ENCODE measurements at regions not wholly inside any gene's neighbourhood (a gene's known extent, or its start where the extent isn't known, plus 50 kb on each side); places are given as distances from the start of the nearest gene placed in this dataset.
A peak's percentile ranks its signal among the peaks of the same experiment; 100 is the strongest.

DNA sequence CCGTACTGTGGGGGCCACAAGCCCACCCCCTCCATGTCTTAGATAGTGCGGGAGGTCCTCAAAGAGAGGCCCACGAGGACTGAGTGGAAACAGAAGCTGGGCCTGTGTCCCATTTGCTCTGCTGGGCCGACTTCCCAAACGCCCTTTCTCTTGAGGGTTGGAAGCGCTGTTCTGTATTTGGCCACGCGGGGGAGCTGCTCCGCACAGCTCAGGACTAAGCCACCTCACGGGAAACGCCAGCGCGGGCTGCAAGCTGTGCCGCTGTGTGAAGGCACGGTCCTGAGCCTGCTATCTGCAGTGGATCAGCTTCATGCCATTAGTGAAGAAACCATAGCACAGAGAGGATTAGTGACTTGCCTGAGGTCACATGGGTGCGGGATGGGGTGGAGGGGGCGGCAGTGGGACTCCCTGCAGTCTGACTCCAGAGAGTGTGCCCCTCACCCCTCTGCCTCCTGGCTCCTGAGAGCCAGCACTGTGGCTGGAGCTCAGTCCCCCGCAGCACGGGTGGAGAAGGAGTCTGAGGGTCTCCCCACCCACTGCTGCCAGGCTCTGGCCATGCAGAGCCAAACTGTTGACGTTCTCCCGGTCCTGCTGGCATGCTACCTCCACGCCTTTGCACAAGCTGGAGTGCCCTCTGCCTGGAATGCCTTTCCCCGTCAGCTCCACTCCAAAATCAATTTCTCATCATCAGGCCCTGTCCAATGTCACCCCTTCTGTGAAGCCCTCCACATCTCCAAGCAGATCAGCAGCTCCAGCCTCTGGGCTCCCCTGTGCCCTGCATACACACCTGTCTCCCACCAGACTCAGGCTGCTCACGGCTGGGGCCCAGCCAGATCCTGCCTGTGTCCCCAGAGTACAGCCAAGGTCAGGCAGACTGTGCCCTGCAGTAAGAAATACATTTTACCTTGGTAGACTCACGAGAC, 51.5 kb upstream of the LRRC32 start:
- no peaks in the 10 kb centered on the region for H3K36me3 ChIP-seq
- no peak overlapping the region for H3K27ac ChIP-seq
- ATAC-seq (ENCODE audit: insufficient number of reproducible peaks, low FRiP score, low read depth): peak; percentile 87
- TF ChIP-seq, protein P1, sequence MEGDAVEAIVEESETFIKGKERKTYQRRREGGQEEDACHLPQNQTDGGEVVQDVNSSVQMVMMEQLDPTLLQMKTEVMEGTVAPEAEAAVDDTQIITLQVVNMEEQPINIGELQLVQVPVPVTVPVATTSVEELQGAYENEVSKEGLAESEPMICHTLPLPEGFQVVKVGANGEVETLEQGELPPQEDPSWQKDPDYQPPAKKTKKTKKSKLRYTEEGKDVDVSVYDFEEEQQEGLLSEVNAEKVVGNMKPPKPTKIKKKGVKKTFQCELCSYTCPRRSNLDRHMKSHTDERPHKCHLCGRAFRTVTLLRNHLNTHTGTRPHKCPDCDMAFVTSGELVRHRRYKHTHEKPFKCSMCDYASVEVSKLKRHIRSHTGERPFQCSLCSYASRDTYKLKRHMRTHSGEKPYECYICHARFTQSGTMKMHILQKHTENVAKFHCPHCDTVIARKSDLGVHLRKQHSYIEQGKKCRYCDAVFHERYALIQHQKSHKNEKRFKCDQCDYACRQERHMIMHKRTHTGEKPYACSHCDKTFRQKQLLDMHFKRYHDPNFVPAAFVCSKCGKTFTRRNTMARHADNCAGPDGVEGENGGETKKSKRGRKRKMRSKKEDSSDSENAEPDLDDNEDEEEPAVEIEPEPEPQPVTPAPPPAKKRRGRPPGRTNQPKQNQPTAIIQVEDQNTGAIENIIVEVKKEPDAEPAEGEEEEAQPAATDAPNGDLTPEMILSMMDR (IDR thresholded peaks at IDR 0.05): peak; percentile 86
- peaks cover 0 to 6% of the 10 kb centered on the region in 2 donors for H3K4me1 ChIP-seq (ENCODE audit: control insufficient read depth in 1 of 2, low read depth in 2 of 2)
- H3K4me3 ChIP-seq: peak overlapping the region; percentile 30
- DNase-seq (ENCODE audit: low spot score): peak; percentile 60
- no peaks in the 10 kb centered on the region for H3K27me3 ChIP-seq (replicated peaks; ENCODE audit: insufficient read depth)
- H3K9me3 ChIP-seq: no peaks in the 10 kb centered on the region

DNA sequence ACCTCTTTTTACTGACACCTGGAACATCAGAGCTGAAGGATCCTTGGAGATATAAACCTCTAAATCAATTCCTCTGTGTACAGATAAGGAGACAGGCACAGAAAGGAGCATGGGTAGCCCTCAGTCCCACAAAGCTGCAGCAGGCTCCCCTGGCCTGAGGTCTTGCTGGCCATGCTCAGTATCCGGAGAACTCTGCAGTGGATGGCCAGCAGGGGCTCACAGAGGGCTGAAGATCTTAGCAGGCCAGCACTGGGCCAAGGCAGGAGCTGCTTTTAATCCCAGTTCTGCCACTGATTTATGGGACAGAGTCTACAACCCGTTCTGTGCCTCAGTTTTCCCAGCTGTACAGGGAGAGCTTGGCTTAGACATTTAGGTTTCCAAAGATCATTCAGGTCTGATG, 52.6 kb upstream of the LRRC32 start:
- Histone ChIP-seq H3K4me3 (no peak overlapping the region), H3K27ac (no peak overlapping the region), H3K4me1 (ENCODE audit: control insufficient read depth in 1 of 2, low read depth in 2 of 2) (peaks cover 0 to 6% of the 10 kb centered on the region in 2 donors), H3K36me3 (no peaks in the 10 kb centered on the region), H3K27me3 (replicated peaks; ENCODE audit: insufficient read depth) (no peaks in the 10 kb centered on the region), H3K9me3 (no peaks in the 10 kb centered on the region)
- DNase-seq (ENCODE audit: low spot score): no peak
- TF ChIP-seq, protein P1 (IDR thresholded peaks at IDR 0.05): no peak
- ATAC-seq (ENCODE audit: insufficient number of reproducible peaks, low FRiP score, low read depth): no peak

- no peaks in the 10 kb centered on the region for H3K9me3 ChIP-seq
- no peak for DNase-seq (ENCODE audit: low spot score)
- ATAC-seq (ENCODE audit: insufficient number of reproducible peaks, low FRiP score, low read depth): no peak
- H3K4me3 ChIP-seq: no peak overlapping the region
- no peaks in the 10 kb centered on the region for H3K27me3 ChIP-seq (replicated peaks; ENCODE audit: insufficient read depth)
- TF ChIP-seq, protein P1 (IDR thresholded peaks at IDR 0.05): no peak
- peaks cover 0 to 6% of the 10 kb centered on the region in 2 donors for H3K4me1 ChIP-seq (ENCODE audit: control insufficient read depth in 1 of 2, low read depth in 2 of 2)
- no peaks in the 10 kb centered on the region for H3K36me3 ChIP-seq
- no peak overlapping the region for H3K27ac ChIP-seq
Measured at GRCh38 chr11:76723548-76723947, 53.0 kb upstream of the LRRC32 start.

DNA sequence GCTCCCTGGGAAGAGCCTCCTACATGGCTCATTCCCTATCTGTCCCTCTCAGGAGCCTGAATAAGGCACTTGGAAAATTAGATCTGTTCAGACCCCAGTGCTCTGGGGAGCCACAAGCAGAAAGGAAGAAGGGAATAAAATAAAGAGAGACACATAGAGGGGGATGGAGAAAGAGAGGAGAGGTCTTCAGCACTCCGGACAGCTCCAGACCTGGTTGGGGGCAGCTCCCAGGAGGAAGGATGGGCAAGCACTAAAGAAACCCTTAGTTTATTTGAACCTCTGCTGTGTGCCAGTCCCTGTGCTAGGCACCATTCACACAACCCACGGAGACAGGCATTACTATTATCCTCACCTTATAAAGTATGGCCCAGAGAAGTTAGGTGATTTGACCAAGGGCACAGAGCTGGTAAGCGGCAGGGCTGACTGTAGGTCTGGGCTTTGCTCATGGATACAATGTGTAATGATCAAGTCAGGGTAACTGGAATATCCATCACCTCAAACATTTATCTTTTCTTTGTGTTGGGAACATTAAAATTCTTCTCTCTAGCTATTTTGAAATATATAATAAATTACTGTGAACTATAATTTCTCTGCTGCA, 53.7 kb upstream of the LRRC32 start:
- DNase-seq (ENCODE audit: low spot score): no peak
- Histone ChIP-seq H3K36me3 (no peaks in the 10 kb centered on the region), H3K27me3 (replicated peaks; ENCODE audit: insufficient read depth) (no peaks in the 10 kb centered on the region), H3K4me1 (ENCODE audit: control insufficient read depth in 1 of 2, low read depth in 2 of 2) (peaks cover 0 to 6% of the 10 kb centered on the region in 2 donors), H3K4me3 (no peak overlapping the region), H3K9me3 (no peaks in the 10 kb centered on the region), H3K27ac (no peak overlapping the region)
- no peak for ATAC-seq (ENCODE audit: insufficient number of reproducible peaks, low FRiP score, low read depth)
- TF ChIP-seq, protein P1 (IDR thresholded peaks at IDR 0.05): no peak

DNA sequence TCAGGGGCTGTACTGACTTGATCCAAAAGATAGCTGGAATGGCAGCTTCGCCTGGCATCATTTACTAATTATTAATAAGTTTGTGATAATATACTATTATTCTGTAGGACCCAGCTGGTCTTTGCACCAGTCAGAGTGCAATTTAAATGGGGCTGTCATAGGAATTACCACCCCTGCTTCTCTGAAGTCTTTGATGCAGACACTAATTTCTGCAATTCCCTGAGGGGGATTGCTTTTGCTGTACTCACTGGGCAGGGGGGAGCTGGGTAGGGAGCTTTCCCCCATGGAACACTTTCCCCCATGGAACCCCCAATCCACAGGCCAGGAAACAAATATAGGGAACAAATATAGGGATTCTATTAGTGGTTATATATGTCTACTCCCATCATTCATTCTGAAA, 54.9 kb upstream of the TSKU start:
- TF ChIP-seq, protein P1 (IDR thresholded peaks at IDR 0.05): no peak
- H3K27ac ChIP-seq: no peak overlapping the region

More for the DNA sequence above, 54.9 kb upstream of the TSKU start:
- no peaks in the 10 kb centered on the region for H3K4me1 ChIP-seq (ENCODE audit: control insufficient read depth in 1 of 2, low read depth in 2 of 2)
- H3K4me3 ChIP-seq: no peak overlapping the region
- no peaks in the 10 kb centered on the region for H3K27me3 ChIP-seq (replicated peaks; ENCODE audit: insufficient read depth)
- H3K9me3 ChIP-seq: no peaks in the 10 kb centered on the region
- ATAC-seq (ENCODE audit: insufficient number of reproducible peaks, low FRiP score, low read depth): no peak
- DNase-seq (ENCODE audit: low spot score): no peak
- no peaks in the 10 kb centered on the region for H3K36me3 ChIP-seq

Data from thoracic aorta (tissue), 2 donors.